Body of pancreas (tissue), 4 donors: ENCODE measurements at regions not wholly inside any gene's neighbourhood (a gene's known extent, or its start where the extent isn't known, plus 50 kb on each side); places are given as distances from the start of the nearest gene placed in this dataset.

Experiments used
- ATAC-seq: fragments of 150-250 bp; one replicate; pipeline ENCODE4 v1.9.1; 2016
- DNase-seq, 4 donors: peaks; one replicate each; pipeline ENCODE4 v3.0.0-alpha.2; 2019
- H3K27ac ChIP-seq, 4 donors: fragments of 200-600 bp; sonication (generic); 1 replicate in 3 of 4; 2 replicates in 1 of 4; pipeline versions ENCODE4 v1.5.1 to v1.6.1; 2016 to 2019; ENCODE audit warnings: mild to moderate bottlenecking in 1 of 4, mixed read lengths in 1 of 4, moderate library complexity in 1 of 4
- H3K27me3 ChIP-seq, 2 donors: fragments of 200-600 bp; sonication (generic); one replicate each; pipeline ENCODE4 v1.6.0; 2016; ENCODE audit warnings: mild to moderate bottlenecking in 1 of 2
- H3K36me3 ChIP-seq, 2 donors: fragments of 200-600 bp; sonication (generic); replicated peaks in 1 of 2; 2 replicates each; pipeline ENCODE4 v1.5.1; 2016; ENCODE audit warnings: low read depth in 2 of 2; ENCODE audit not compliant: insufficient read depth in 1 of 2
- H3K4me1 ChIP-seq: fragments of 200-600 bp; sonication (generic); one replicate; pipeline ENCODE4 v1.6.0; 2016
- H3K4me3 ChIP-seq, 2 donors: fragments of 200-600 bp; sonication (generic); 1 replicate in 1 of 2; 2 replicates in 1 of 2; pipeline ENCODE4 v1.5.1; 2016 to 2019
- H3K9me3 ChIP-seq, 3 donors: fragments of 200-600 bp; sonication (generic); 1 replicate in 2 of 3; 2 replicates in 1 of 3; pipeline ENCODE4 v1.5.1; 2016
- CTCF ChIP-seq, 7 experiments: fragments of 450-650 bp in 4 of 7; fragments of 200-600 bp in 3 of 7; sonication (generic) in 3 of 7; IDR thresholded peaks; one replicate each; pipeline ENCODE4 v1.5.1; 2016 to 2019; ENCODE audit warnings: antibody characterized with exemption in 7 of 7
- POLR2A ChIP-seq, 3 donors: fragments of 450-650 bp; IDR thresholded peaks; one replicate each; pipeline ENCODE4 v1.6.1; 2016; ENCODE audit warnings: antibody characterized with exemption in 3 of 3, mild to moderate bottlenecking in 2 of 3
- WGBS, 2 donors: methylation state at CpG; one replicate each; pipeline ENCODE4 v1.1.5; 2017; 5-methylcytosine and 5-hydroxymethylcytosine counted together
- intact Hi-C: fragments of 100-400 bp; cut with DNase I; formaldehyde crosslinking; loops from one replicate; pipeline ENCODE4 v1.15.1; 2023

GRCh38 chr7:117979954-117980497, 106.8 kb upstream of the CTTNBP2 start:
- intact Hi-C loops: no loop called here
- DNase-seq: no peak
- H3K9me3 ChIP-seq: no peaks in the 10 kb centered on the region
- no peak overlapping the region for H3K4me3 ChIP-seq
- no peaks in the 10 kb centered on the region for H3K27me3 ChIP-seq
- peaks cover 4% of the 10 kb centered on the region for H3K4me1 ChIP-seq
- 46 to 51% methylated on average over 4 of the region's 4 CpGs for WGBS, 2 donors
- no peak overlapping the region for H3K27ac ChIP-seq
- H3K36me3 ChIP-seq: no peaks in the 10 kb centered on the region
- no peak for ATAC-seq
- TF ChIP-seq POLR2A (IDR thresholded peaks at IDR 0.05): no peak
- no peak for TF ChIP-seq CTCF (IDR thresholded peaks at IDR 0.05)

- intact Hi-C loops: no loop called here
- H3K27ac ChIP-seq: no peak overlapping the region
- DNase-seq (no peak), ATAC-seq (no peak)
- 42% methylated on average over 11 of the region's 11 CpGs for WGBS, 2 donors
- peaks cover 4% of the 10 kb centered on the region for H3K4me1 ChIP-seq
- no peaks in the 10 kb centered on the region for H3K36me3 ChIP-seq
- H3K9me3 ChIP-seq: no peaks in the 10 kb centered on the region
- no peaks in the 10 kb centered on the region for H3K27me3 ChIP-seq
- no peak for TF ChIP-seq POLR2A (IDR thresholded peaks at IDR 0.05)
- no peak for TF ChIP-seq CTCF (IDR thresholded peaks at IDR 0.05)
- no peak overlapping the region for H3K4me3 ChIP-seq
These were observed 109.1 kb upstream of the CTTNBP2 start for GRCh38 chr7:117982071-117983055.

- TF ChIP-seq POLR2A (IDR thresholded peaks at IDR 0.05) (no peak), CTCF (IDR thresholded peaks at IDR 0.05) (no peak)
- DNase-seq (peak in 2 of 4 donors; percentile 17 to 42), ATAC-seq (peak; percentile 45)
- Histone ChIP-seq H3K27me3 (no peaks in the 10 kb centered on the region), H3K36me3 (no peaks in the 10 kb centered on the region), H3K27ac (peak overlapping the region in 1 of 4 donors; percentile 19), H3K4me3 (no peak overlapping the region), H3K4me1 (peaks cover 4% of the 10 kb centered on the region), H3K9me3 (no peaks in the 10 kb centered on the region)
- WGBS, 2 donors: 61 to 64% methylated on average over 2 of the region's 2 CpGs
- intact Hi-C loops: no loop called here
These were observed 113.5 kb upstream of the CTTNBP2 start for GRCh38 chr7:117986645-117987269.

GRCh38 chr7:117990834-117991233, 117.6 kb upstream of the CTTNBP2 start:
- no peaks in the 10 kb centered on the region for H3K36me3 ChIP-seq
- H3K9me3 ChIP-seq: no peaks in the 10 kb centered on the region
- H3K27me3 ChIP-seq: no peaks in the 10 kb centered on the region
- ATAC-seq (no peak), DNase-seq (no peak)
- intact Hi-C loops: no loop called here
- TF ChIP-seq POLR2A (IDR thresholded peaks at IDR 0.05): no peak
- no peak for TF ChIP-seq CTCF (IDR thresholded peaks at IDR 0.05)
- H3K4me3 ChIP-seq: no peak overlapping the region
- H3K4me1 ChIP-seq: no peaks in the 10 kb centered on the region
- no peak overlapping the region for H3K27ac ChIP-seq
